A172 (cell line): ENCODE measurements at regions not wholly inside any gene's neighbourhood (a gene's known extent, or its start where the extent isn't known, plus 50 kb on each side); places are given as distances from the start of the nearest gene placed in this dataset.
"Not testable (repeated sequence)": the region's sequence is repeated elsewhere in the genome, so short reads cannot be mapped to it uniquely, and the experiment has no call there.

Source experiments
- DNase-seq: peaks from one replicate; pipeline ENCODE4 v3.0.0-alpha.2; 2015; ENCODE audit warnings: low spot score

DNA sequence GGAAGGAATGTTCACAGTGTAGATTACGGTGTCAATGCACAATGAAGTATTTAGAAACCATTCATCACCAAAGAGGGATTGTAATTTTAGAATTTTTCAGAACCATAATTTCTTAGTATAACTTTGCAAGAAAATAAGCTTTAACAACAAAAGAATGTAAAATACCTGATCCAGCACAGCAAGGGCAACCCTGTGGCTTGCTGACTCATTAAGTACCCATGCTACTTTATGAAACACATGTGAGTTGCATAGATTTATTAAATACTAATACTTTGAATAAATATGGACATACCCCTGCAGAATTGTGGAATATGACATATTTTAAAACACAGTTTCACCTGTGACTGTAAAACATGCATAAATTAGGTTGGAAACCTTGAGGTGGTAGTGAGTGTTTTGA lies 281.3 kb downstream of the ZNF248 start:
- no peak for DNase-seq

DNA sequence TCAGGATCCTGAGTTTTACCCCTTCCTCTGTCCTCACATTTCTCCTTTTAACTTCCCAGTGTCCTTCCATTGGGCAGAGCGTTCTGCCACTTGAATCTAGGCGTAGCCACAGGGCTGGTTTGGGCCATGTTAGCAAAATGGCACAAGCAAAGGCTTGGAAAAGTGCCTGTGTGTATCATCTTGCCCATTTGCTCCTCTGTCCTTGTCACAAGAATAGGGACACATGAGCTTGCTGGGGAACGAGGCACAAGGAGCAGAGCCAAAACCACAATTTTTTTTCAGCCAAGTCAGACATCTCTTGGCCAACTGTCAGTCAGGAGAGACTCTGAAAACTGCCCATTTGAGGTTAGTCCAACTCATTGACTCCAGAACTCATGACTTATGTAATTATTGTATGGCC lies 285.2 kb downstream of the ZNF248 start:
- DNase-seq: no peak

DNA sequence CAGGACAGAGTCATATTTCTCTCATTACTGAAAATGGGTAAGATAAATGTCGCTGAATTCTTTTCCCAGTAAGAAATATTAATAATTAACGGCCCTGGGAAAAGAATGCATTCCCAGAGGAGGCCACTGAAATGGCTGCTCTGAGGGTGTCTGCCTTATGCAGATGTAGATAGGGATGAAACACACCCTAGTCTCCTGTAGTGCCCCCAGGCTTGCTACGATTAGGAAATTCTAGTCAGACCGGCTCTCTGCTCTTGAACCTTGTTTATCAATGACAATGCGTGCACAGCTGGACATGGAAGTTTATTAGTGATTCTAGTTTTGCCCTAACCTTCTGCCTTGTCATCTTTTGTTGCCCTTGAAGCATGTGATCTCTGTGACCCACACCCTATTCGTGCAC lies 291.1 kb downstream of the ZNF248 start:
- DNase-seq: no peak

DNA sequence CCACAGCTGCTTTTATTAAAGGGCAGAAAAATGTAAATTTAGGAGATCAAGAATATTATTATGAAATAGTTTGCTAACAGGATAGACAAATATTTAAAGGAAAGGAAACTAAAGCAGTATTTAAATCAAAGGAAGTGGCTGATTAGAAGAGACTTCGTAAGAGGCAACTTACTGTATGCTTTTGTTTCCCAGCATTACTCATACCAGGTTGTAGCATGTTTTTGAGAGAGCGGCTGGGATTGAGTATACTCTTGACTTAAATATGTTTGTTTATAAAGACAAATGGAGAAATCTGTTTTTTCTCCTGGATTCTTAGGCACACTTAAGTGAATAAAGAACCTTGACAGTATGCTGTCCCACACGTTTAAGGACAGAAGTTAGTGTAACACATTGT lies 293.7 kb downstream of the ZNF248 start:
- no peak for DNase-seq

DNA sequence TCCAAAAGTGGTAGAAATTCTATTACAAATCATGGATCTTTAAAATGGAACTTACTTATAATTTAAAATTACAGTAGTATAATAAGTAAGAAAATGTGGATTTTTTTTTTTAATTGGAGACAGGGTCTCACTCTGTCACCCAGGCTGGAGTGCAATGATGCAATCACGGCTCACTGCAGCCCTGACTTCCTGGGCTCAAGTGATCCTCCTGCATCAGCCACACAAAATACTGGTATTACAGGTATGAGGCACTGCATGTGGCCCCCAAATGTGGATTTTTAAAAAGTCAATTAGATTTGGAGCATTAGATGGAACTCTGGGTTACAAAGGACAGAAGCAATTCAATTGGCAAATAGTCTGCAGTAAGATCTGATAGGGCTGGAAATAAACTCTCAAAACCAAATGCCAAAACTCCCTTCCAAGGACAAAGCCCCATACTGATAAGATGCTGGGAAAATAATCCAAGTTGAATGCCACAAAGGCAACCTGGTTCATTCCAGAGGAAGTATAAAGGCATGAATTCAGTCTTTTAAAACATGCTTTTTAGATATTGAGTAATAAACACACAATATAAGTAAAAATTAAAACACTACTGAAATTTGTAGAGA lies 294.2 kb downstream of the ZNF248 start:
- DNase-seq: no peak

DNA sequence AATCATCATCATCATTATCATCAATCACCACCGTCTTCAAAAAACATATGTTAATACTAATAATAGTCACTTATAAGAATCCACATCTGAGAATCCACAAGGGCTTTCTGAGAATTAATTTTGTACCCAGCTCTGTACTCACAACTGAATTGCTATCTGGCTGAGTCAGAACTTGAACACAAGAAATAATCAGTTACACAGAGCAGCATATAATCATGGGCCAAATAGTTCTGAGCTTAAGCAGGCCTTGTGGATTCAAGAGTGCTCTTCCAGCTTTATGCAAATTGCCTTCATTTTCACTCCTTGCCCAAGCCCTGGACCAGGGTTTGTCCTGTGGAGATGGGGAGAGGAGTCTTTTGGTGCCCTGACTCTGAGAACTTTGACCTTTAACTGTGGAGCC lies 304.5 kb downstream of the ZNF248 start:
- no peak for DNase-seq

DNA sequence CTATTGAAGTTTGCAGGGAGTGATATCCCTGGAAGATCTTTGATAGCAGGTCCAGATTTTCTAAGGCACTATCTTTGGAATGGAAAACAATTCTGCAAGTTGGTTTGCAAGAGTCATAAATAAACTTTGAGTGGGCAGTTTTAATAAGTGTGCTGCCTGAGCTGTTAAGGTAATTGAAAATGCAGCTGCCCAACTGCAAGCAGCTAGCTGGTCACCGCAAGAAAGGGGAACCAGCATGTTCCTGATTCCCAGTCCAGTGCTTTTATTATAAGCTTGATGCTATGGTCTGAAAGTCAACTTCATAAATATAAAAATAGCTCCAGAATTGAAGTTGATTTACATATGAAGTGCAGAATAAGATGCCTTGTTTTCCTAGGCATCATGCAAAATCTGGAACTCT lies 308.4 kb downstream of the ZNF248 start:
- DNase-seq: no peak

DNA sequence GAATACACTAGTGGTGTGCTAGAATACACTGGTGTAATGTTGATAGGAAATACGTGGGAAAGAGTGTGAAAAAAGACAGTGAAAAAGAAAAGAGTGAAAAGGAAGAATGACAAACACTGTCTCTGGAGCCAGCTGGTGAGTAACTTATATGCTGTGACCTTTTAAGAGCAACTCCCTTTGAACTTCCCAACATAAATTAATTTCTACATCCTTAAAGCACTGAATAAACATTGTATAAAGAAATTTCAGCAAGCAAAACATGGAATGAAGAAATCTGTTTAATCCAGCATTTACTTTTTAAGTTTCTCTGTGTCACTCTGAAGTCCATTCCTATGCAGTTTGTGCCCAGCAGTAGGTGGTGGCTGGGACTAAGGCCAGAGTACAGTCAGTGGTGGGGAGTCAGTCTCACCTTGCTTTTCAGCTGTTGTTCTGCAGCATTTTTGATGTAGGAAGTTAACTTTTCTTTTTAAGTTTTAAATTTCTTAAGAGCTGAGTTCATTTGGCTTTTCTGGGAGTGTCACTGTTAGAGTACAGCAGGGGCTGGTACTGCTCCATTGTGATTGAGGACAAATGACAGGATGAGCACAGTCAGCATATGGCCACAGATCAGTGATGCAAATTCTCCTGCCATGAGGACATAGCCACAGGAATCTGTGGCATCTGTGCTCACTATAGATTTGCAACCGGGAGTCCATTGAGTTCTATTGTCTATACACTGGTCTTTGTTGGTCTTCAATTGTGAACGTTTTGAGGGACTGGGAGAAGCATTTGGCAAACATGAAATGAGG lies 321.8 kb downstream of the ZNF248 start:
- peak; percentile 60 for DNase-seq

DNA sequence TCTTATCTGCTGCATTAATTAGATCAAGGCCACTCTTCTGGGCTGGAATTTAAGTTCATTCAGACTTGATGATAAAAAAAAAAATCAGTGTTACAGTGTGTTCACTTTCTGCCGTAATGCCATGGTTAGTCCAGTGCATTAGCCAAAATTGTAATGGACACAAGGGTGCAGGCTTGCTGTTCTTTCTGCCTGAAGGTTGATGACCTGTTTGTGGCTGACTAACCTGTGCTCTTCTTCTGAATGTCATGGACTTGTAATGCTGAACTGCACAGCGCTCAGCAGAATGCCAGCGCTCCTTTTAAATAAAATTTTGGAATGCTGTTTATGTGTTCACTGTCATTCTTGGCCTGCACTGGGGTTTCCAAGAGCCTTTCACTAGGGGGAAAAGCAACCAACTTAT lies 323.2 kb downstream of the ZNF248 start:
- DNase-seq: no peak

DNA sequence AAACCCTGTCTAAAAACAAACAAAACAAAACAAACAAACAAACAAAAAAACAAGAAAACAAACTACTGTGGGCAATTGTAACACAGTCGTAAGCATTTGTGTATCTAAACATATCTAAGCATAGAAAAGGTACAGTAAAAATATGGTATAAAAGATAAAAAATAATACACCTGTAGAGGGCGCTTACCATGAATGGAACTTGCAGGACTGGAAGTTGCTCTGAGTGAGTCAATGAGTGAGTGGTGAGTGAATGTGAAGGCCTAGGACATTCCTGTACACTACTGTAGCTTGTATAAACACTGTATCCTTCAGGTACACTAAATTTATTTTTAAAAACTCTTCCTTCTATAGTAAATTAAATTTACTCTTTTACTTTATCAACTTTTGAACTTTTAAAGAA lies 332.0 kb downstream of the ZNF248 start:
- not testable (repeated sequence) for DNase-seq

DNA sequence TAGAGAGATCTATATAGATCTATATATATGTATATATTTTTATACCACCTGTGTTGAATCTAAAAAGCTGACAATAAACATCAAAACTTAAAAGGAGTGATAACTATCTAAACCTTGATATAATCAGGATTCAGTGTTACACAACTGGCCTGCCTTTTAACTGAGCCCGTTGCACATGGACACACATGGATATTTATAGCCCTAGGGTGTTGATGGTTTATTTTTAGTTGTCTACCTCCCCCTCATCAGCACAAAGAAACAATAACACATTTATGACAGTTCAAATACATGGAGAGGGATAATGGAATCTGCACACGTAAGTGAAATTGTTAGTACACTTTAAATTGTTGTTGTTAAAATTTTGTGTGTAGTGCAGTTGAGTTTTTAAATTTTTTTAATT lies 336.9 kb downstream of the ZNF248 start:
- no peak for DNase-seq

DNA sequence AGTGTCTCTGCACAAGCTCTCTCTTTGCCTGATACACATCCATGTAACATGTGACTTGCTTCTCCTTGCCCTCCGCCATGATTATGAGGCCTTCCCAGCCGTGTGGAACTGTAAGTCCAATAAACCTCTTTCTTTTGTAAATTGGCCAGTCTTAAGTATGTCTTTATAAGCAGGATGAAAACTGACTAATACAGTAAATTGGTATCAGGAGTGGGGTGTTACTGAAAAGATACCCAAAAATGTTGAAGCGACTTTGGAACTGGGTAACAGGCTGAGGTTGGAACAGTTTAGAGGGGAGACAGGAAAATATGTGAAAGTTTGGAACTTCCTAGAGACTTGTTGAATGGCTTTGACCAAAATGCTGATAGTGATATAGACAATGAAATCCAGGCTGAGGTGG lies 346.9 kb downstream of the ZNF248 start:
- DNase-seq: not testable (repeated sequence)

DNA sequence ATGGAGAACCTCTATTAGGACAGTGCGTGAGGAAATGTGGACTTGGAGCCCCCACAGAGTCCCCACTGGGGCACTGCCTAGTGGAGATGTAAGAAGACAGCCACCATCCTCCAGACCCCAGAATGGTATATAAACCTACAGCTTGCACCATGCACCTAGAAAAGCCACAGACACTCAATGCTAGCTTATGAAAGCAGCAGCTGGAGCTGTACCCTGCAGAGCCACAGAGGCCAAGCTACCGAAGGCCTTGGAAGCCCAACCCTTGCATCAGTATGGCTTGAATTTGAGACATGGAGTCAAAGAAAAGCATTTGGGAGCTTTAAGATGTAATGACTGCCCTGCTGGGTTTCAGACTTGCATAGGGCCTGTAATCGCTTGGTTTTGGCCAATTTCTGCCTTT lies 361.3 kb downstream of the ZNF248 start:
- DNase-seq: no peak

DNA sequence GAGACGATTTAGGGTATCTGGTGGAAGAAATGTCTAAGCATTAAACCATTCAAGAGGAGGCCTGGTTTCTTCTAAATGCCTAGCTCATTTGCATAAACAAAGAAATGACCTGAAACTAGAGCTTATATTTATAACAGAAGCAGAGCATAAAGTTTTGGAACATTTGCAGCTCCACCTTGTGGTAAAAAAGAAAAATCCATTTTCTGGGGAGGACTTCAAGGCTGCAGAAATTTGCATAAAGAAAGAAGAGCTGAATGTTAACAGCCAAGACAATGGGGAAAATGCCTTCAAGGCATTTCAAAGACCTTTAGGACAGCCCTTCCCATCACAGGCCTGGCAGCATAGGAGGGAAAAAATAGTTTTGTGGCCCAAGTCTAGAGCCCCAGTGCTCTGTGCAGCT lies 362.0 kb downstream of the ZNF248 start:
- peak; percentile 26 for DNase-seq

DNA sequence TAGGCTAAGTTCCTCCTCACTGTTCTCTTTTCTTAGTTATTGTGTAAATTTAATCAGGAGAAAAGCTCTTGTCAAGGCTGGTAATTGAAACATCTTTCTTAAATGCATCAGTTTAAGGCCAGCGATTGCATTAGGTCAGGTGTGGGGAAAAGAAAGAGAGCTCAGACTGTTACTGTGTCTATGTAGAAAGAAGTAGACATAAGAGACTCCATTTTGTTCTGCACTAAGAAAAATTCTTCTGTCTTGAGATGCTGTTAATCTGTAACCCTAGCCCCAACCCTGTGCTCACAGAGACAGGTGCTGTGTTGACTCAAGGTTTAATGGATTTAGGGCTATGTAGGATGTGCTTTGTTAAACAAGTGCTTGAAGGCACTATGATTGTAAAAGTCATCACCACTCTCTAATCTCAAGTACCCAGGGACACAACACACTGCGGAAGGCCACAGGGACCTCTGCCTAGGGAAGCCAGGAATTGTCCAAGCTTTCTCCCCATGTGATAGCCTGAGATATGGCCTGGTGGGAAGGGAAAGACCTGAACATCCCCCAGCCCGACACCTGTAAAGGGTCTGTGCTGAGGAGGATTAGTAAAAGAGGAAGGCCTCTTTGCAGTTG lies 364.1 kb downstream of the ZNF248 start:
- not testable (repeated sequence) for DNase-seq

DNA sequence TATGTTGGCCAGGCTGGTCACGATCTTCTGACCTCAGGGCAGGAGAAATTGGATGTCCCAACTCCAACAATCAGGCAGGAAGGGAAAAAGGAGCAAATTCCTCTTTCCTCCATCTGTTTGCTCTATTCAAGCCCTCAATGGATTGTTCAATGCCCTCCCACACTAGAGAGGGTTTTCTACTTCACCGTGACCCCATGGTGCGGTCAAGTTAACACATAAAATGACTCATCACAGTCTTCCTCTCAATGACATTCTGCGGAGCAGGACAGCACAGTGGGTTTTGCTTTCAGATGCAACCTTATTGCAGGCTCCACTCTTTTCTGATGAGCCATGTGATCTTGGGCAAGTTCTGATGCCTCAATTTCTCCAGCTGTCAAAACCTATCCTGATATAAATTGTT lies 364.9 kb downstream of the ANKRD30A start:
- peak; percentile 58 for DNase-seq

DNA sequence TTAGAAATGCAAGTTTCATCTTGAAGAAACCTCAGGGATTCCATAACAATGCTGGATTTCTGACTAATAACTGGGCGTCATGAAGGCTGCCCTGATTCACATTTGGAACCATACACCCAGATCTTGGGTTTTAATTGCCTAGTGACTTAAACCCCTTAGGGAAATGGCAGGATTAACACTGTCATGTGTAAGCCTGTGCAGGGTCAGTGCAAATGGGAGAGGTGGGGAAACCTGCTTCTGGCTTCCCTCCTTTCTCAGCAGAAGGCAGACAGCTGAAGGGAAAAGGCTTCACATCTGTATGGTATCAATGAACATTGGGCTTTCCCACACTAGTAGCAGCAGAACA lies 364.2 kb downstream of the ANKRD30A start:
- no peak for DNase-seq

DNA sequence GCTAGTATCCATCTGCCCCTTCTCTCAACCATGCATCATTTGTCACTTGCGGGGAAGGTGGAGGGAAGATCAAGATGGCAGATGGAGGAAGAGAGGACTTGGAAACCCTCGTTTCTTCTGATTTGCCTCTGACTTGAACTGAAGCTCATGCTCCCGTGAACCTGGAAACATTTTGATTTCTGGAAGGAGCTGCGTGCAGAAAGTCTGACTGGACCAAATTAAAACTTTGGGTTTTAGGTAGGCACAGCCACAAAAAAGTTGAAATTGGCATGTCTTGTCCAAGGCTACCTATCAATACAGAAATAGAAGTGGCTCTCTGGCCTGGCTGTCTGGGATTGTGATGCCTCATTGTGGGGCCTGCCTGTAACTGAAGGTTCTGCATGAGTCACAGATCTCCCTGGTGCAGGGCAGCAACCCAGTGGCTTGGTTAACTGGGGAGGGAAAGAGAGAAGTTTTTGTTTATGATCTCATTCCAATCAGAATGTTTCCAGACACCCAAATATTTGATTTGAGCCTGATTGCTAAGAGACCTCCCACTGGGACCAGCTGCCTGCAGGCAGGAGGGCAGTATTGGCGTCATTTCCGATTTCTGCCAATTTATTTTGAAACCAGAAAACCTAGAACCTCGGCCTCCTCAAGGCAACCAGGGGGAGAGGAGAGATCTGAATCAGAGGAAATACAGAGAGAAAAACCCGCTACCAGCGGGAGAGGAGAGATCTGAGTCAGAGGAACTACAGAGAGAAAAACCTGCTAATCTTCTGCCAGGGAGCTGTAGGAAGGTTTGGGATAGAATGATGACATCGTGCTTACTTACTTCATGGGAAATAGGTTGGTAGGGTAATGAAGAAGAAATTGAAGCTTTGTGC lies 363.6 kb downstream of the ANKRD30A start:
- peak; percentile 93 for DNase-seq

DNA sequence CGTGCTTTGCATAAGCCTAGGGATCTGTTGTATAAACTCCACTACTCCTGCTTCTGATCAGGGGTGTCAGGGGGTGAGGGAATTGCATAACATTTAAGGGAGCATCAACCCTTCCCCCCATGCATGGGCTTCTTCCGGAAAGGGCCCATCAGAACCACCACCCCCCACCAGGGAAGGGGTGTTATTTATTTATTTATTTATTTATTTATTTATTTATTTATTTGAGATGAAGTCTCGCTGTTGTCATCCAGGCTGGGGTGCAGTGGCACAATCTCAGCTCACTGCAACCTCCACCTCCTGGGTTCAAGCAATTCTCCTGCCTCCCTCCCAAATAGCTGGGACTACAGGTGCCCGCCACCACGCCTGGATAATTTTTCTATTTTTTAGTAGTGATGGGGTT lies 355.2 kb downstream of the ANKRD30A start:
- DNase-seq: not testable (repeated sequence)

DNA sequence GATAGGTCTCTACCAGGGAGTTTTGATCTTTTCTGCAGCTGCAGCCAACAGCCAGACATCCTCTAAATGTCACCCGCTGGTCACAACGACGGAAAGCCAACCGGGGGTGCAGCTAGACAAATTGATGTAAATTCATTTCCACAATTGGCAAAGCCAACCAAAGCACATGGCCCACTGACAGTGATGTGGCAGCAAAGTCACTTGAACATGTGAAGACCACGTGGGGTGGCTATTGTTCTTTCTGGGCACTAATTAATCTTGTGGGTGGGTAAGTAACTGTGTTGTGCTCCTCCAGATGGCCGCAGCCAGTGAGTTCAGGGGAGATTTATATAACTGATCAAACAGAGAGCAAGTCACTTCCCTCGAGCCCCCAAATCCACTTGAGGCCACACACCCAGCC lies 354.1 kb downstream of the ANKRD30A start:
- DNase-seq: no peak

DNA sequence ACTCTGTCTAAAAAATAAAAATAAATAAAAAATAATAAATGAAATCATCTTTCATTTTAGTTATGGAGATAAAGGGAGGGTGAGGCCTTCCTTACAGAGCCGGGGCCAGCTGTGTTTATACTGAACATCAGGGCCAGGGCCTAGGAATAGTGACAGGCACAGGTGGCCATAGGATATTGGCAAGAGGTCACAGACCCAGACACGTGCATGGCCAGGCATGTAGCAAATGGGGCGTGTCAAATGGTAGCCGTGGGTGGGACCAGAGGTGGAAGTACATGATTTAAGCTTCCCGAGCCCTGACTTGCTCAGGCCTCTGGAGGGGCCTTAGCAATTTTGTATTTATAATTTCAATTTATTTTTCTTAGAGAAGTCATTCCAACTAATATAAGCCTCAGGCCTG lies 353.0 kb downstream of the ANKRD30A start:
- DNase-seq: no peak

DNA sequence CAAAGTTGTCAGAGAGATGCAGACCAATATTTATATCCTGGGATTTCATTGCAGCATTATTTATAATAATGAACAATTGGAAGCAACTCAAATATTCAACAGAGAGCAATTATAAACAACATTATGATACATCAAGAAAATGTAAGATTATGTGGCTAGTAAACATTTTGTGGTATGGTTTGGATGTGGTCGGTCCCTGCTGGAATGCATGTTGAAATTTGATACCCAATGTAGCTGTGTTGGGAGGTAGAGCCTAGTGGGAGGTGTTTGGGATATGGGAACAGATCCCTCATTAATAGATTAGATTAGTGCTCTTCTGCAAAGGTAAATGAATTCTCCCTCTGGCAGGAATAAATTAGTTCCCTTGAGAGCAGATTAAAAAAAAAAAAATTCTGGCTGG lies 350.9 kb downstream of the ANKRD30A start:
- DNase-seq: no peak
